Peyer's patch (tissue), 4 donors: ENCODE measurements at regions not wholly inside any gene's neighbourhood (a gene's known extent, or its start where the extent isn't known, plus 50 kb on each side); places are given as distances from the start of the nearest gene placed in this dataset.

ENCODE experiments used
- CTCF ChIP-seq, 6 experiments: fragments of 450-650 bp in 4 of 6; fragments of 200-600 bp in 2 of 6; sonication (generic) in 1 of 6; IDR thresholded peaks; one replicate each; pipeline ENCODE4 v1.5.1; 2017 to 2019; ENCODE audit warnings: antibody characterized with exemption in 6 of 6, mild to moderate bottlenecking in 3 of 6, moderate library complexity in 1 of 6
- POLR2A ChIP-seq, 2 donors: fragments of 450-650 bp; IDR thresholded peaks; one replicate each; pipeline ENCODE4 v1.5.1; 2017; ENCODE audit warnings: antibody characterized with exemption in 2 of 2, mild to moderate bottlenecking in 2 of 2, moderate library complexity in 2 of 2

GRCh38 chr2:134011936-134012586, 241.8 kb upstream of the MGAT5 start:
- no peak for TF ChIP-seq CTCF (IDR thresholded peaks at IDR 0.05)
- no peak for TF ChIP-seq POLR2A (IDR thresholded peaks at IDR 0.05)
